HTR-8/SVneo (cell line): ENCODE measurements at regions not wholly inside any gene's neighbourhood (a gene's known extent, or its start where the extent isn't known, plus 50 kb on each side); places are given as distances from the start of the nearest gene placed in this dataset.

ENCODE experiments used
- DNase-seq: peaks from one replicate; pipeline ENCODE4 v3.0.0; 2011; ENCODE audit warnings: low spot score, mixed read lengths; ENCODE audit not compliant: insufficient read length
- FAIRE-seq: peaks from 2 replicates; lab custom pipeline; 2011; peaks lifted over from hg19 to GRCh38; lab: Jason Lieb, UNC

- FAIRE-seq: no peak
- no peak for DNase-seq
These were observed 197.8 kb upstream of the ANKRD50 start for GRCh38 chr4:124910327-124910726.

GRCh38 chr4:124907881-124908280 is 195.3 kb upstream of the ANKRD50 start:
- no peak for DNase-seq
- no peak for FAIRE-seq

- DNase-seq: no peak
- no peak for FAIRE-seq
These were observed 192.9 kb upstream of the ANKRD50 start for GRCh38 chr4:124905441-124905840.

- DNase-seq (no peak), FAIRE-seq (no peak)
These were observed 192.3 kb upstream of the ANKRD50 start for GRCh38 chr4:124904723-124905388.

- FAIRE-seq (no peak), DNase-seq (peak; percentile 28)
These were observed 191.6 kb upstream of the ANKRD50 start for GRCh38 chr4:124903995-124904722.

- FAIRE-seq (no peak), DNase-seq (no peak)
These were observed 189.5 kb upstream of the ANKRD50 start for GRCh38 chr4:124902001-124902515.

- DNase-seq (no peak), FAIRE-seq (no peak)
These were observed 187.5 kb upstream of the ANKRD50 start for GRCh38 chr4:124899997-124900396.

- FAIRE-seq (no peak), DNase-seq (no peak)
These were observed 178.0 kb upstream of the ANKRD50 start for GRCh38 chr4:124890522-124890921.

GRCh38 chr4:124887739-124888138 is 175.2 kb upstream of the ANKRD50 start:
- FAIRE-seq (no peak), DNase-seq (no peak)

GRCh38 chr4:124884316-124884715 is 171.8 kb upstream of the ANKRD50 start:
- FAIRE-seq: no peak
- no peak for DNase-seq

GRCh38 chr4:124883632-124884031 is 171.1 kb upstream of the ANKRD50 start:
- no peak for FAIRE-seq

GRCh38 chr4:124879195-124879594 is 166.7 kb upstream of the ANKRD50 start:
- DNase-seq (no peak), FAIRE-seq (no peak)

More at GRCh38 chr4:124883632-124884031, 171.1 kb upstream of the ANKRD50 start:
- DNase-seq: no peak

- DNase-seq (no peak), FAIRE-seq (no peak)
These were observed 161.6 kb upstream of the ANKRD50 start for GRCh38 chr4:124874172-124874450.

GRCh38 chr4:124873361-124874171 is 161.0 kb upstream of the ANKRD50 start:
- FAIRE-seq (no peak), DNase-seq (no peak)

GRCh38 chr4:124872659-124873058 is 160.1 kb upstream of the ANKRD50 start:
- DNase-seq: no peak
- FAIRE-seq: no peak

- FAIRE-seq: no peak
- DNase-seq: no peak
These were observed 157.5 kb upstream of the ANKRD50 start for GRCh38 chr4:124869961-124870495.

- FAIRE-seq (no peak), DNase-seq (no peak)
These were observed 156.0 kb upstream of the ANKRD50 start for GRCh38 chr4:124868495-124868894.

GRCh38 chr4:124867536-124867935 is 155.0 kb upstream of the ANKRD50 start:
- no peak for FAIRE-seq
- DNase-seq: no peak

- no peak for FAIRE-seq
These were observed 153.8 kb upstream of the ANKRD50 start for GRCh38 chr4:124866301-124866700.

GRCh38 chr4:124863040-124863545 is 150.6 kb upstream of the ANKRD50 start:
- no peak for FAIRE-seq
- no peak for DNase-seq

More at GRCh38 chr4:124866301-124866700, 153.8 kb upstream of the ANKRD50 start:
- DNase-seq: no peak
